ENCODE measurements at regions not wholly inside any gene's neighbourhood (a gene's known extent, or its start where the extent isn't known, plus 50 kb on each side); places are given as distances from the start of the nearest gene placed in this dataset.

GRCh38 chrX:13167481-13168231, 123.2 kb upstream of the FAM9C start:
- intact Hi-C loops (cut with DNase I; ENCODE audit: low total_unique reads): no loop called here
- DNase-seq: no peak
- H3K4me3 ChIP-seq: no peak overlapping the region
- peak overlapping the region in 3 of 4 donors; percentile 26 to 47 (median 43) for H3K27ac ChIP-seq
- no peaks in the 10 kb centered on the region for H3K9me3 ChIP-seq
- no peaks in the 10 kb centered on the region for H3K36me3 ChIP-seq
- in situ Hi-C loops (cut with MboI; ENCODE audit: low pct_ligation_motif_present in 1 of 4, low pct_unique_long_range_greater_than_20kb in 1 of 4, low sequenced_read_pairs in 3 of 4): no loop called here
- peaks cover 0 to 4% (median 0%) of the 10 kb centered on the region in 4 donors for H3K4me1 ChIP-seq
- 58 to 64% methylated on average over 2 to 9 of the region's 9 CpGs for WGBS, 2 donors (ENCODE audit: low coverage in 1 of 2)
- no peaks in the 10 kb centered on the region for H3K27me3 ChIP-seq
- TF ChIP-seq POLR2AphosphoS5 (IDR thresholded peaks at IDR 0.05): no peak
- no peak for TF ChIP-seq EP300 (IDR thresholded peaks at IDR 0.05; ENCODE audit: low read depth)
- no peak for TF ChIP-seq POLR2A (IDR thresholded peaks at IDR 0.05)
- TF ChIP-seq, protein P1, sequence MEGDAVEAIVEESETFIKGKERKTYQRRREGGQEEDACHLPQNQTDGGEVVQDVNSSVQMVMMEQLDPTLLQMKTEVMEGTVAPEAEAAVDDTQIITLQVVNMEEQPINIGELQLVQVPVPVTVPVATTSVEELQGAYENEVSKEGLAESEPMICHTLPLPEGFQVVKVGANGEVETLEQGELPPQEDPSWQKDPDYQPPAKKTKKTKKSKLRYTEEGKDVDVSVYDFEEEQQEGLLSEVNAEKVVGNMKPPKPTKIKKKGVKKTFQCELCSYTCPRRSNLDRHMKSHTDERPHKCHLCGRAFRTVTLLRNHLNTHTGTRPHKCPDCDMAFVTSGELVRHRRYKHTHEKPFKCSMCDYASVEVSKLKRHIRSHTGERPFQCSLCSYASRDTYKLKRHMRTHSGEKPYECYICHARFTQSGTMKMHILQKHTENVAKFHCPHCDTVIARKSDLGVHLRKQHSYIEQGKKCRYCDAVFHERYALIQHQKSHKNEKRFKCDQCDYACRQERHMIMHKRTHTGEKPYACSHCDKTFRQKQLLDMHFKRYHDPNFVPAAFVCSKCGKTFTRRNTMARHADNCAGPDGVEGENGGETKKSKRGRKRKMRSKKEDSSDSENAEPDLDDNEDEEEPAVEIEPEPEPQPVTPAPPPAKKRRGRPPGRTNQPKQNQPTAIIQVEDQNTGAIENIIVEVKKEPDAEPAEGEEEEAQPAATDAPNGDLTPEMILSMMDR (IDR thresholded peaks at IDR 0.05): no peak

GRCh38 chrX:13165266-13166189, 121.1 kb upstream of the FAM9C start:
- WGBS, 2 donors (ENCODE audit: low coverage in 1 of 2): 47 to 54% methylated on average over 5 to 6 of the region's 6 CpGs
- H3K27ac ChIP-seq: peak overlapping the region in 1 of 4 donors; percentile 20

DNA sequence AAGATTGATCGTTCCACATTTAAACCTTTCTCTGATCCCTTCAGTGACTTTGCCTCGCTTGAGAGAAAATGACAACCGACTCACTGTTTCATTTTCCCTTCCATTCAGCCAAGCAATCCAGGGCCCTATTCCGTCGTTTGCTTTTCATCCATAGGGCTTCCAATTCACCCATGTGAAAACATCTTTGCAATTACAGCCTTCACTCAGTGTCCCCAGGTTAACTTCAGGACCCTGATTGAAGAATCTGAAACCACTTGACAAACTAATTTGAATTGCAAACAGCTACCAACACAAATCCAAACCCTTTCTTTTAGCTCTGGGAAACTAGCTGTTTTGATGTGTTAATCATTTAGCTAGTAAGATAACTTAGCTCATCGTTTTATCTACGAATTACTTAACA, 120.2 kb upstream of the FAM9C start:
- Histone ChIP-seq H3K9me3 (no peaks in the 10 kb centered on the region), H3K36me3 (no peaks in the 10 kb centered on the region), H3K27me3 (no peaks in the 10 kb centered on the region), H3K27ac (peak overlapping the region in 1 of 4 donors; percentile 20), H3K4me3 (no peak overlapping the region), H3K4me1 (peaks cover 3 to 23% (median 10%) of the 10 kb centered on the region in 4 donors)
- 49 to 80% methylated on average over 4 to 7 of the region's 7 CpGs for WGBS, 2 donors (ENCODE audit: low coverage in 1 of 2)
- TF ChIP-seq EP300 (IDR thresholded peaks at IDR 0.05; ENCODE audit: low read depth) (no peak), POLR2A (IDR thresholded peaks at IDR 0.05) (no peak), POLR2AphosphoS5 (IDR thresholded peaks at IDR 0.05) (no peak)
- TF ChIP-seq, protein P1 (IDR thresholded peaks at IDR 0.05): no peak
- intact Hi-C loops (cut with DNase I; ENCODE audit: low total_unique reads) (no loop called here), in situ Hi-C loops (cut with MboI; ENCODE audit: low pct_ligation_motif_present in 1 of 4, low pct_unique_long_range_greater_than_20kb in 1 of 4, low sequenced_read_pairs in 3 of 4) (no loop called here)
- no peak for DNase-seq

More at GRCh38 chrX:13165266-13166189, 121.1 kb upstream of the FAM9C start:
- Histone ChIP-seq H3K36me3 (no peaks in the 10 kb centered on the region), H3K9me3 (no peaks in the 10 kb centered on the region), H3K27me3 (no peaks in the 10 kb centered on the region), H3K4me3 (no peak overlapping the region), H3K4me1 (peaks cover 0 to 16% (median 4%) of the 10 kb centered on the region in 4 donors)
- in situ Hi-C loops (cut with MboI; ENCODE audit: low pct_ligation_motif_present in 1 of 4, low pct_unique_long_range_greater_than_20kb in 1 of 4, low sequenced_read_pairs in 3 of 4): no loop called here
- TF ChIP-seq EP300 (IDR thresholded peaks at IDR 0.05; ENCODE audit: low read depth) (no peak), POLR2AphosphoS5 (IDR thresholded peaks at IDR 0.05) (no peak), POLR2A (IDR thresholded peaks at IDR 0.05) (no peak)
- TF ChIP-seq, protein P1 (IDR thresholded peaks at IDR 0.05): no peak
- intact Hi-C loops (cut with DNase I; ENCODE audit: low total_unique reads): no loop called here
- no peak for DNase-seq

- intact Hi-C loops (cut with DNase I; ENCODE audit: low total_unique reads) (no loop called here), in situ Hi-C loops (cut with MboI; ENCODE audit: low pct_ligation_motif_present in 1 of 4, low pct_unique_long_range_greater_than_20kb in 1 of 4, low sequenced_read_pairs in 3 of 4) (no loop called here)
- TF ChIP-seq, protein P1 (IDR thresholded peaks at IDR 0.05): no peak
- no peak for TF ChIP-seq POLR2A (IDR thresholded peaks at IDR 0.05)
- no peak for TF ChIP-seq POLR2AphosphoS5 (IDR thresholded peaks at IDR 0.05)
- no peak for TF ChIP-seq EP300 (IDR thresholded peaks at IDR 0.05; ENCODE audit: low read depth)
- Histone ChIP-seq H3K36me3 (no peaks in the 10 kb centered on the region), H3K27me3 (no peaks in the 10 kb centered on the region), H3K9me3 (no peaks in the 10 kb centered on the region), H3K27ac (no peak overlapping the region), H3K4me1 (peaks cover 3 to 23% (median 10%) of the 10 kb centered on the region in 4 donors), H3K4me3 (no peak overlapping the region)
- WGBS, 2 donors (ENCODE audit: low coverage in 1 of 2): 76 to 80% methylated on average over 1 to 4 of the region's 4 CpGs
- DNase-seq: no peak
Measured at GRCh38 chrX:13162772-13163410, 118.5 kb upstream of the FAM9C start.

Measured in transverse colon (tissue), 4 donors.